ENCODE measurements at regions not wholly inside any gene's neighbourhood (a gene's known extent, or its start where the extent isn't known, plus 50 kb on each side); places are given as distances from the start of the nearest gene placed in this dataset.

- Histone ChIP-seq H3K27me3 (no peaks in the 10 kb centered on the region), H3K36me3 (no peaks in the 10 kb centered on the region), H3K27ac (no peak overlapping the region), H3K9me3 (no peaks in the 10 kb centered on the region), H3K4me3 (no peak overlapping the region), H3K4me1 (no peaks in the 10 kb centered on the region)
- TF ChIP-seq EP300 (IDR thresholded peaks at IDR 0.05) (no peak), POLR2AphosphoS5 (IDR thresholded peaks at IDR 0.05) (no peak), CTCF (IDR thresholded peaks at IDR 0.05) (no peak), POLR2A (IDR thresholded peaks at IDR 0.05) (no peak)
- no peak for ATAC-seq
- WGBS, 2 donors (ENCODE audit: low coverage in 1 of 2) = 43 to 73% methylated on average over 1 of the region's 1 CpG
Measured at GRCh38 chr5:91443023-91443422, 59.9 kb upstream of the ARRDC3 start.

- Histone ChIP-seq H3K9me3 (no peaks in the 10 kb centered on the region), H3K4me1 (no peaks in the 10 kb centered on the region), H3K4me3 (no peak overlapping the region), H3K27ac (no peak overlapping the region), H3K27me3 (no peaks in the 10 kb centered on the region), H3K36me3 (no peaks in the 10 kb centered on the region)
- no peak for ATAC-seq
- TF ChIP-seq POLR2AphosphoS5 (IDR thresholded peaks at IDR 0.05) (no peak), POLR2A (IDR thresholded peaks at IDR 0.05) (no peak), EP300 (IDR thresholded peaks at IDR 0.05) (no peak), CTCF (IDR thresholded peaks at IDR 0.05) (no peak)
- 94% methylated on average over 1 of the region's 1 CpG for WGBS, 2 donors (ENCODE audit: low coverage in 1 of 2)
Measured at GRCh38 chr5:91441082-91441481, 58.0 kb upstream of the ARRDC3 start.

GRCh38 chr5:91438871-91439270, 55.8 kb upstream of the ARRDC3 start:
- H3K27me3 ChIP-seq = no peaks in the 10 kb centered on the region
- H3K4me1 ChIP-seq = no peaks in the 10 kb centered on the region
- H3K9me3 ChIP-seq = no peaks in the 10 kb centered on the region
- no peaks in the 10 kb centered on the region for H3K36me3 ChIP-seq
- ATAC-seq = no peak
- H3K27ac ChIP-seq = no peak overlapping the region
- WGBS, 2 donors (ENCODE audit: low coverage in 1 of 2) = 100% methylated on average over 1 of the region's 1 CpG; no CpG with 5 or more reads in 1 of the 2 donors
- no peak overlapping the region for H3K4me3 ChIP-seq
- no peak for TF ChIP-seq POLR2AphosphoS5 (IDR thresholded peaks at IDR 0.05)
- TF ChIP-seq EP300 (IDR thresholded peaks at IDR 0.05) = no peak
- TF ChIP-seq POLR2A (IDR thresholded peaks at IDR 0.05) = no peak
- no peak for TF ChIP-seq CTCF (IDR thresholded peaks at IDR 0.05)

GRCh38 chr5:91436241-91436640, 53.1 kb upstream of the ARRDC3 start:
- Histone ChIP-seq H3K36me3 (no peaks in the 10 kb centered on the region), H3K4me3 (no peak overlapping the region), H3K27ac (no peak overlapping the region), H3K4me1 (no peaks in the 10 kb centered on the region), H3K27me3 (no peaks in the 10 kb centered on the region), H3K9me3 (no peaks in the 10 kb centered on the region)
- TF ChIP-seq EP300 (IDR thresholded peaks at IDR 0.05) = no peak
- no peak for TF ChIP-seq POLR2AphosphoS5 (IDR thresholded peaks at IDR 0.05)
- TF ChIP-seq POLR2A (IDR thresholded peaks at IDR 0.05) = no peak
- no peak for TF ChIP-seq CTCF (IDR thresholded peaks at IDR 0.05)
- WGBS, 2 donors (ENCODE audit: low coverage in 1 of 2) = 61 to 72% methylated on average over 3 of the region's 3 CpGs
- ATAC-seq = no peak

GRCh38 chr5:91434348-91434747, 51.2 kb upstream of the ARRDC3 start:
- peaks cover 0 to 8% (median 0%) of the 10 kb centered on the region in 3 donors for H3K9me3 ChIP-seq
- H3K27me3 ChIP-seq = no peaks in the 10 kb centered on the region
- TF ChIP-seq EP300 (IDR thresholded peaks at IDR 0.05) = no peak
- no peak for TF ChIP-seq POLR2AphosphoS5 (IDR thresholded peaks at IDR 0.05)
- TF ChIP-seq POLR2A (IDR thresholded peaks at IDR 0.05) = no peak
- no peak for TF ChIP-seq CTCF (IDR thresholded peaks at IDR 0.05)
- no peaks in the 10 kb centered on the region for H3K36me3 ChIP-seq
- ATAC-seq = no peak
- no peaks in the 10 kb centered on the region for H3K4me1 ChIP-seq
- H3K4me3 ChIP-seq = no peak overlapping the region
- H3K27ac ChIP-seq = no peak overlapping the region
